Gastrocnemius medialis (tissue), 4 donors: ENCODE measurements at regions not wholly inside any gene's neighbourhood (a gene's known extent, or its start where the extent isn't known, plus 50 kb on each side); places are given as distances from the start of the nearest gene placed in this dataset.

ENCODE experiments used
- POLR2A ChIP-seq, 2 donors: fragments of 450-650 bp; IDR thresholded peaks; one replicate each; pipeline ENCODE4 v1.6.1; 2017; ENCODE audit warnings: antibody characterized with exemption in 2 of 2, mild to moderate bottlenecking in 2 of 2, moderate library complexity in 2 of 2
- TF ChIP-seq, protein P1 (sequence below), 5 experiments: fragments of 450-650 bp in 3 of 5; fragments of 200-600 bp in 2 of 5; sonication (generic) in 2 of 5; IDR thresholded peaks in 4 of 5; conservative IDR thresholded peaks in 1 of 5; 1 replicate in 4 of 5; 2 replicates in 1 of 5; pipeline ENCODE4 v1.5.1; 2016 to 2019; ENCODE audit warnings: antibody characterized with exemption in 5 of 5, mild to moderate bottlenecking in 3 of 5, moderate library complexity in 3 of 5

DNA sequence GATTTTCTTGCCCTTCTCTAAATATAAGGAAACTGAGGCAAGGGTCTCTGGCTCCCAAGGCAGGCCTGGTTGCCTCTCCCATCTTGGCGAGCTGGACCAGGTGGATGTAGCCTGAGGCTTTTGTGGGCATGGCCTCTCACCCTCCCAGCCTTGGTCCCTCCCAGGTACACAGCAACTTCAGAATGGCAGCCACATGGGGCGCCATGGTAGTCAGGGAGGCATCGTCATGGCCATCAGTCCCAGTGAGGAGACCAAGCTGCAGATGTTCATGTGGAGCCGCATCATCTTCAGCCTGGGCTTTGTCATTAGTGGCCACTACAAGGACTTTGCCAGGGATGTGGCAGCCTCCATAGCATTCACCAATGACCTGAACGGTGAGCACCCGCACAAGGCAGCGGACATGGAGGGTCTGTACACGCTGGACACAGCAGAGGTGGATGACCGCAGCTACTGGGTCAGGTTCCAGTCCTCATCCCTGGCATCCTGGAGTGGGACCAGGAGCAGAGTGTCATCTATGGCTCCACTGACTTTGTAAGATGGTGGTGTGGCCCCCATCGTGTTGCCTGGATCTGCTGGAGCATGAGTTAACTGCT is 165.8 kb upstream of the ZNF267 start:
- TF ChIP-seq, protein P1, sequence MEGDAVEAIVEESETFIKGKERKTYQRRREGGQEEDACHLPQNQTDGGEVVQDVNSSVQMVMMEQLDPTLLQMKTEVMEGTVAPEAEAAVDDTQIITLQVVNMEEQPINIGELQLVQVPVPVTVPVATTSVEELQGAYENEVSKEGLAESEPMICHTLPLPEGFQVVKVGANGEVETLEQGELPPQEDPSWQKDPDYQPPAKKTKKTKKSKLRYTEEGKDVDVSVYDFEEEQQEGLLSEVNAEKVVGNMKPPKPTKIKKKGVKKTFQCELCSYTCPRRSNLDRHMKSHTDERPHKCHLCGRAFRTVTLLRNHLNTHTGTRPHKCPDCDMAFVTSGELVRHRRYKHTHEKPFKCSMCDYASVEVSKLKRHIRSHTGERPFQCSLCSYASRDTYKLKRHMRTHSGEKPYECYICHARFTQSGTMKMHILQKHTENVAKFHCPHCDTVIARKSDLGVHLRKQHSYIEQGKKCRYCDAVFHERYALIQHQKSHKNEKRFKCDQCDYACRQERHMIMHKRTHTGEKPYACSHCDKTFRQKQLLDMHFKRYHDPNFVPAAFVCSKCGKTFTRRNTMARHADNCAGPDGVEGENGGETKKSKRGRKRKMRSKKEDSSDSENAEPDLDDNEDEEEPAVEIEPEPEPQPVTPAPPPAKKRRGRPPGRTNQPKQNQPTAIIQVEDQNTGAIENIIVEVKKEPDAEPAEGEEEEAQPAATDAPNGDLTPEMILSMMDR (IDR thresholded peaks at IDR 0.05 in 4 of 5, conservative IDR thresholded peaks at IDR 0.05 in 1 of 5), result no peak
- TF ChIP-seq POLR2A (IDR thresholded peaks at IDR 0.05), result no peak
